Mesendoderm (in vitro differentiated cells): ENCODE measurements at regions not wholly inside any gene's neighbourhood (a gene's known extent, or its start where the extent isn't known, plus 50 kb on each side); places are given as distances from the start of the nearest gene placed in this dataset.

ENCODE experiments used
- DNase-seq: peaks from one replicate; pipeline ENCODE4 v3.0.0; 2013
- H2AK5ac ChIP-seq: 2 replicates; pipeline ENCODE4 v1.6.1; 2013; ENCODE audit warnings: low read length, inconsistent platforms
- H2BK120ac ChIP-seq: 2 replicates; pipeline ENCODE4 v1.6.1; 2013; ENCODE audit warnings: low read depth, mild to moderate bottlenecking, low read length, moderate library complexity, mixed read lengths
- H2BK15ac ChIP-seq: replicated peaks from 2 replicates; pipeline ENCODE4 v1.6.1; 2013; ENCODE audit warnings: low read depth, mild to moderate bottlenecking, moderate library complexity
- H2BK5ac ChIP-seq: 2 replicates; pipeline ENCODE4 v1.6.1; 2013; ENCODE audit warnings: low read length, inconsistent platforms
- H3K18ac ChIP-seq: 2 replicates; pipeline ENCODE4 v1.6.1; 2013; ENCODE audit warnings: mild to moderate bottlenecking, low read length, mixed read lengths
- H3K23ac ChIP-seq: one replicate; pipeline ENCODE4 v1.6.1; 2013; ENCODE audit warnings: low read length
- H3K27ac ChIP-seq: 2 replicates; pipeline ENCODE4 v1.5.1; 2013; ENCODE audit warnings: low read depth, mild to moderate bottlenecking, inconsistent platforms, low read length, moderate library complexity
- H3K27me3 ChIP-seq: 2 replicates; pipeline ENCODE4 v1.6.1; 2013; ENCODE audit warnings: low read length, control low read depth, mild to moderate bottlenecking, inconsistent platforms; ENCODE audit not compliant: insufficient read depth, poor library complexity
- H3K36me3 ChIP-seq: 2 replicates; pipeline ENCODE4 v1.6.1; 2013; ENCODE audit warnings: low read length, inconsistent platforms; ENCODE audit not compliant: control insufficient read depth, insufficient read depth
- H3K4ac ChIP-seq: one replicate; pipeline ENCODE4 v1.6.1; 2013; ENCODE audit warnings: low read depth, mild to moderate bottlenecking, low read length, moderate library complexity
- H3K4me1 ChIP-seq: 2 replicates; pipeline ENCODE4 v1.6.1; 2013; ENCODE audit warnings: low read depth, low read length, inconsistent platforms; ENCODE audit not compliant: control insufficient read depth
- H3K4me2 ChIP-seq: 2 replicates; pipeline ENCODE4 v1.6.1; 2013; ENCODE audit warnings: low read length
- H3K4me3 ChIP-seq: 2 replicates; pipeline ENCODE4 v1.5.1; 2013; ENCODE audit warnings: mild to moderate bottlenecking, low read length
- H3K56ac ChIP-seq: one replicate; pipeline ENCODE4 v1.6.1; 2013; ENCODE audit warnings: low read length
- H3K79me1 ChIP-seq: 2 replicates; pipeline ENCODE4 v1.6.1; 2013; ENCODE audit warnings: low read length, inconsistent platforms
- H3K79me2 ChIP-seq: 2 replicates; pipeline ENCODE4 v1.6.1; 2013; ENCODE audit warnings: mild to moderate bottlenecking, low read length; ENCODE audit not compliant: control insufficient read depth, insufficient read depth
- H3K9ac ChIP-seq: 2 replicates; pipeline ENCODE4 v1.6.1; 2013; ENCODE audit warnings: low read length, inconsistent platforms
- H4K5ac ChIP-seq: one replicate; pipeline ENCODE4 v1.6.1; 2013; ENCODE audit warnings: low read length
- H4K8ac ChIP-seq: one replicate; pipeline ENCODE4 v1.6.1; 2013; ENCODE audit warnings: low read depth, mild to moderate bottlenecking, control low read depth, low read length, moderate library complexity
- WGBS: extraction: QIAGEN DNeasy Blood & Tissue Kit; methylation state at CpG from one replicate; pipeline ENCODE4 v1.1.7; 2013; ENCODE audit warnings: low lambda C conversion rate, missing lambda C conversion rate; ENCODE audit not compliant: insufficient coverage; ENCODE audit errors: extremely low coverage; 5-methylcytosine and 5-hydroxymethylcytosine counted together

DNA sequence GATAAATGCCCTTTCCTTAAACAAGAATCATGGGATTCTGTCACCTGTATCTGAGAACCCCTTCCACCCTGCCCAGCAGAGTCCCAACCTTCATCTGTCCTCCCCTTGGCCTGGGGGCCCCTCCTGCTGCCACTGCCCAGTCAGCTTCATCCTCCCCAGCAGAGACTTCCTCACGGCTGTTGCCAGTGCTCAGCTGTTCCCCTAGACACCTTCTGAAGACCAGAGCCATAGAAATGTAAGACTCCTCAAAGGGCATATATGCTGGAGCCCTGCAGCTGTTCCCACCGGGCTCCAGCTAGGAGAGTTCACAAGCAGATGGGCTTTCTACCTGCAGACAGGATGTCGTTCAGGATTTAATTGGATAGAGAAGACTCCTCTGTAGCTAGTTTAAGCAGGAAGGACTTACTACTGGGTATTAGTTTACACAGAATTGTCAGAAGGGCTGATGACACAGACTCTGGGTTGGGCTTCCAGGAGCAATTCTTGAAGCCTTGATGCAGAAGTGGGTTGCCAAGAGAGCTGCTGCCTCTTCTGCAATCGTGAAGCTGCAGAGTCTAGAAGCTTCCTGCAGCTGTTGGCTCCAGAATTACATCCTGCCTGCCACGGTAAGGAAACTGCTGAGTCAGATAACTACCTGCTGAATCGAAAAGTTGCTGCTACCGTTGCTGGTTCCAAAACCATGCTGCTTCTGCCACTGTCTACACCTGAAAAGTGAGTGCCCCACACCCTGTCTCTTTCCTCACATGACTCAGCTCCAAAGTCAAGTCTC is 57.1 kb upstream of the MLN start:
- Histone ChIP-seq H3K4me2 (no peak overlapping the region), H4K5ac (no peak overlapping the region), H3K23ac (no peak overlapping the region), H2AK5ac (no peak overlapping the region), H2BK120ac (no peak overlapping the region), H3K79me1 (no peaks in the 10 kb centered on the region), H3K9ac (no peak overlapping the region), H3K4me1 (peaks cover 13% of the 10 kb centered on the region), H3K27ac (no peak overlapping the region), H3K4me3 (no peak overlapping the region), H2BK15ac (no peak overlapping the region), H3K4ac (no peak overlapping the region), H3K27me3 (no peaks in the 10 kb centered on the region), H4K8ac (no peak overlapping the region), H3K18ac (no peak overlapping the region), H3K36me3 (no peaks in the 10 kb centered on the region), H2BK5ac (no peak overlapping the region), H3K79me2 (no peaks in the 10 kb centered on the region), H3K56ac (peak overlapping the region; percentile 3)
- DNase-seq = peak; percentile 22
- WGBS = no CpG with 5 or more reads among the region's 7 CpGs

DNA sequence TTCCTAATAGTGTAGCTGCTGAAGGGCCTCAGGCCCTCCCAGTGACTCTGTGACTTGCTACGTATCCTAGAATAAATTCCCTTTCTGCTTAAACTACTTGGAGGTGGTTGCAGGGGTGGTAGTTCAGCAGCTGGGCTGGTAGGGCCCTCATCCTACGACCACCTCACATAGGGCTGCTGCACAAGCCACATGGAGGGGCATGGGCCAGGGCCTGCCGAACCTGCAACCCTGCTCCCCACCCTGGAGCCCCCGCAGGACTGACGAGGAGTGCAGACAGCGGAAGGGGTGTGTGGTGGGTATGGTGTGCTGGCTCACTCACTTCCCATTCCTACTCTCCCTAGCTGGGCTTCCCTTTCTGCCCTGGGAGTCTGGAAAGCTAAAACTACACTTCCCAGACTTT is 56.2 kb upstream of the MLN start:
- H2BK5ac ChIP-seq = no peak overlapping the region
- H3K4me1 ChIP-seq = peaks cover 17% of the 10 kb centered on the region
- no peak overlapping the region for H2BK15ac ChIP-seq
- DNase-seq = no peak
- no peak overlapping the region for H3K9ac ChIP-seq
- H3K4ac ChIP-seq = no peak overlapping the region
- H3K27ac ChIP-seq = no peak overlapping the region
- no peaks in the 10 kb centered on the region for H3K36me3 ChIP-seq
- no peak overlapping the region for H3K4me3 ChIP-seq
- H3K27me3 ChIP-seq = no peaks in the 10 kb centered on the region
- no peak overlapping the region for H2AK5ac ChIP-seq
- H3K18ac ChIP-seq = no peak overlapping the region
- H3K4me2 ChIP-seq = no peak overlapping the region
- H3K23ac ChIP-seq = no peak overlapping the region
- H4K5ac ChIP-seq = no peak overlapping the region
- no peaks in the 10 kb centered on the region for H3K79me2 ChIP-seq
- whole genome bisulfite sequencing = no CpG with 5 or more reads among the region's 6 CpGs
- H3K56ac ChIP-seq = no peak overlapping the region
- no peaks in the 10 kb centered on the region for H3K79me1 ChIP-seq
- H2BK120ac ChIP-seq = no peak overlapping the region
- H4K8ac ChIP-seq = no peak overlapping the region

DNA sequence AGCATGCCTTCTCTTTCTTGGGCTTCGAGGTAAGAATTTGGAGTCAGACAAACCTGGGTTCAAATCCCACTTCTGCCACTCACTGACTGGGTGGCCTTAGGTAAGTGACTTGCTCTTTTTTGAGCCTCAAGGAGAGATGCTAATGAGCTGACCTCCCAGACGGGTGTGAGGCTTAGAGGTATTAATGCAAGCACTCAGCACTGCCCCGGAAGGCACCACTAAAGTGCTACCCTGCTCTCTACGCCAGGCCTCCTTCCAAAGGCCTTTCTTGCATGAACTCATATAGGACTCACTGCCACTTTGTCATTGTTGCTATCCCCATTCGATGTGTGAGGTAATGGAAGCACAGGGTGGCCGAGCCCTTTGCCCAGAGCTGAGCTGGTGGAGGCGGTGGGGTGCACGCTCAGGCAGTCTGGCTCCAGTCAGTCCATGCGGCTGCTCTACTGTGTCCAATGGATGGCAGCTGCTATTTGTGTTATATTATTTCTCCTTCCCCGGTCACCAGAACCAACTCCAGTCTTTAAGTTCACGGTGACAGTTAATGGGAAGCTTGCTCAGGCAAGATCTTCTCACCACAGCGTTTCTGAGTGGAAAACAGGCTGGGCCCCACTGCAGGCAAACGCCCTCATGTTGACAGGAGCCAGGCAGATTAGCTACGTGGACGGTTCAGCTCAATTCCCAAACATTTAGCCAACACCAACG is 55.2 kb upstream of the MLN start:
- no peak overlapping the region for H2BK15ac ChIP-seq
- DNase-seq = no peak
- H3K27ac ChIP-seq = no peak overlapping the region
- H2BK5ac ChIP-seq = no peak overlapping the region
- H3K4me3 ChIP-seq = no peak overlapping the region
- H3K79me2 ChIP-seq = no peaks in the 10 kb centered on the region
- no CpG with 5 or more reads among the region's 16 CpGs for WGBS
- H4K8ac ChIP-seq = no peak overlapping the region
- H2BK120ac ChIP-seq = no peak overlapping the region
- no peaks in the 10 kb centered on the region for H3K27me3 ChIP-seq
- no peak overlapping the region for H3K23ac ChIP-seq
- peak overlapping the region; percentile 28 for H3K56ac ChIP-seq
- H3K36me3 ChIP-seq = no peaks in the 10 kb centered on the region
- H3K4me2 ChIP-seq = no peak overlapping the region
- H2AK5ac ChIP-seq = peak overlapping the region; percentile 55
- H4K5ac ChIP-seq = no peak overlapping the region
- H3K4me1 ChIP-seq = peaks cover 17% of the 10 kb centered on the region
- H3K9ac ChIP-seq = no peak overlapping the region
- H3K4ac ChIP-seq = no peak overlapping the region
- H3K18ac ChIP-seq = no peak overlapping the region
- no peaks in the 10 kb centered on the region for H3K79me1 ChIP-seq

DNA sequence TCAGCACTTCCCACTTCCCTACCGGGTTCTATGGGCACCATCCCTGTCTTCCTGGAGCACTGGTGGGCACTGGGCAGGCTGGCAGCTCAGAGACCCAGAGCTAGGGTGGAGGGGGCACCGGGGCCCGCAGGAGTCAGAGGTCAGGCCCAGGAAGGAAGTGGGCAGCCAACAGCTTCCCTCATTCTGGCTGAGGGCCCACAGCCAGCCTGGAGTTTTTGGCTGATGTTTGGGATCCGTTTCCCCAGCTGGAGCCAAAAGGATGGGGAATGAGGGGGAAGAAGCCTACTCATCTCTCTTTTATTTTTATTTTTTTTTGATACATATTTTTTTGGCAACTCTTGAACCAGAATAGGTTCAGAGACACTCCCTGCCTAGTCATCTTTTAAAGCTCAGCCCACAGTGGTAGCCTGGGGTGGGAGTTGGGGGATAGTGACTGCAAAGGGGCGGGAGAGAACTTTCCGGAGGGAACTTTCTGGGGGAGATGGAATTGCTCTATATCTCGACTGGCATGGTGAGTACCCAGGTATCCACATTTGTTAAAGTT is 54.2 kb upstream of the MLN start:
- Histone ChIP-seq H2AK5ac (no peak overlapping the region), H2BK120ac (no peak overlapping the region), H3K4me1 (peaks cover 17% of the 10 kb centered on the region), H2BK5ac (no peak overlapping the region), H3K18ac (no peak overlapping the region), H3K23ac (no peak overlapping the region), H3K56ac (no peak overlapping the region), H3K79me1 (no peaks in the 10 kb centered on the region), H3K36me3 (no peaks in the 10 kb centered on the region), H3K4ac (no peak overlapping the region), H3K9ac (no peak overlapping the region), H2BK15ac (no peak overlapping the region), H4K5ac (no peak overlapping the region), H3K4me3 (no peak overlapping the region), H3K27me3 (no peaks in the 10 kb centered on the region), H3K27ac (no peak overlapping the region), H4K8ac (no peak overlapping the region), H3K79me2 (no peaks in the 10 kb centered on the region), H3K4me2 (no peak overlapping the region)
- DNase-seq = no peak
- no CpG with 5 or more reads among the region's 7 CpGs for WGBS

DNA sequence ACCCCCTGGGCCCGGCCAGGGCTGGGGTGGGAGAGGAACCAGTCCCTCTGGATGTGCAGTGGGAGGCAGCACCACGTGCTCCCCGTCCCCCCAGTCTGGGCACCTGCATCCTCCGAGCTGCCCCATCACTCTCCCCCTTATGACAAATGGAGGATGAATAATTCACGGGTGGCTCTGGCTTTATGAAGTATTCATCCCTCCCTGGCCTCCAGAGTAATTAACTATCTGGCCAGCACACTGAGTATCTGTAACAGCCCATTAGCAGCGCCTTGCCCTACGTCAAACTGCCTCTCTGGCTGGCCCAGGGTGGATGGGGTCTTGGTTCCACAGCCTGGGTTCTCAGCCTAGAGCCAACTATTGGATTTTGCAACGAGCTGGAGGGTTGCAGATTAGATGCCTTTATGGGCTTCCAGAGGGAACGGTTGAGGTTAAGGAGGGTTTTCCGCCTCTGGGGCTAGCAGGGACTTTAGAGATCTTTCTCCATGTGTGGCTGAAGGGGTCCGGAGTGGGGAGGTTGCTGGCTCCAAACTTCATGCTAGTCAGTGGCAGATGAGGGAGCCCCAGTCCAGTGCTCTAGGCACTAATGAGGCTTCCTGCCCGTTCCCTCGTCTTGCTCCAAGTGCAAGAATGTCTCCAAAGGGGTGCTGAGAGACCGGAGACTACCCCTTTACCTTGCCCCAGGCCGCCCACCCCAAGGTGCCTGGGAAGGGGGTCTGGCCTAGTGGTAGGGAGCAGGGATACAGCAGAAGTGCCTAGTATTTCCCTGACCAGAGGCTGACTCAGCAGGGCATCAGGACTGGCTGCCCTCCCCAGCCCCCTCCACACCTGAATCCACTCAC is 53.5 kb upstream of the MLN start:
- H3K79me2 ChIP-seq = no peaks in the 10 kb centered on the region
- H4K8ac ChIP-seq = no peak overlapping the region
- H2BK120ac ChIP-seq = no peak overlapping the region

More for the DNA sequence above, 53.5 kb upstream of the MLN start:
- no peak overlapping the region for H3K4me2 ChIP-seq
- H3K36me3 ChIP-seq = no peaks in the 10 kb centered on the region
- H3K27me3 ChIP-seq = no peaks in the 10 kb centered on the region
- H3K4me1 ChIP-seq = peaks cover 19% of the 10 kb centered on the region
- H3K4ac ChIP-seq = no peak overlapping the region
- no peak overlapping the region for H3K18ac ChIP-seq
- no CpG with 5 or more reads among the region's 15 CpGs for WGBS
- no peak for DNase-seq
- no peak overlapping the region for H3K9ac ChIP-seq
- no peak overlapping the region for H3K56ac ChIP-seq
- H2AK5ac ChIP-seq = no peak overlapping the region
- no peak overlapping the region for H2BK15ac ChIP-seq
- no peak overlapping the region for H3K23ac ChIP-seq
- H3K79me1 ChIP-seq = no peaks in the 10 kb centered on the region
- no peak overlapping the region for H4K5ac ChIP-seq
- H3K27ac ChIP-seq = no peak overlapping the region
- H2BK5ac ChIP-seq = no peak overlapping the region
- no peak overlapping the region for H3K4me3 ChIP-seq
